WTC11 (cell line): ENCODE measurements at regions not wholly inside any gene's neighbourhood (a gene's known extent, or its start where the extent isn't known, plus 50 kb on each side); places are given as distances from the start of the nearest gene placed in this dataset.

Experiments used
- ATAC-seq: fragments of 200-7000 bp; cut with Tn5 transposase; 2 replicates; pipeline ENCODE4 v1.10.0; 2021; ENCODE audit warnings: mild to moderate bottlenecking, moderate library complexity
- CTCF ChIA-PET: fragments of 300-600 bp; sonication (Branson Sonifier 250); formaldehyde crosslinking; loops from one replicate; lab custom pipeline; 2021; ENCODE audit warnings: antibody characterized with exemption; lab: Charles Lee
- POLR2A ChIA-PET: fragments of 350-600 bp; sonication (Branson Sonifier 250); formaldehyde crosslinking; loops from one replicate; lab custom pipeline; 2021; ENCODE audit warnings: antibody characterized with exemption; lab: Charles Lee
- DNase-seq: peaks from one replicate; pipeline ENCODE4 v3.0.0; 2021; ENCODE audit warnings: low spot score
- H3K27ac Mint-ChIP-seq: 2 replicates; pipeline ENCODE4 v1.8.0; 2021; ENCODE audit warnings: mixed read lengths
- H3K27me3 Mint-ChIP-seq: 2 replicates; pipeline ENCODE4 v1.8.0; 2021; ENCODE audit warnings: low read depth, mild to moderate bottlenecking, moderate library complexity, mixed read lengths
- H3K36me3 Mint-ChIP-seq: 2 replicates; pipeline ENCODE4 v1.8.0; 2021; ENCODE audit warnings: mixed read lengths
- H3K4me1 Mint-ChIP-seq: 2 replicates; pipeline ENCODE4 v1.8.0; 2022; ENCODE audit warnings: mixed read lengths
- H3K4me3 Mint-ChIP-seq: 2 replicates; pipeline ENCODE4 v1.8.0; 2021; ENCODE audit warnings: mild to moderate bottlenecking, moderate library complexity, mixed read lengths
- H3K9me3 Mint-ChIP-seq: 2 replicates; pipeline ENCODE4 v1.8.0; 2021; ENCODE audit warnings: mixed read lengths
- CBFB ChIP-seq: sonication (generic); formaldehyde crosslinking; IDR thresholded peaks from 2 replicates; pipeline ENCODE4 v1.8.1; 2022; ENCODE audit warnings: mild to moderate bottlenecking, low read depth, missing genetic modification reagents
- CREB1 ChIP-seq: sonication (generic); formaldehyde crosslinking; IDR thresholded peaks from 2 replicates; pipeline ENCODE4 v1.8.0; 2023; ENCODE audit warnings: mild to moderate bottlenecking, missing genetic modification reagents
- E2F4 ChIP-seq: sonication (generic); formaldehyde crosslinking; IDR thresholded peaks from 2 replicates; pipeline ENCODE4 v1.8.1; 2022; ENCODE audit warnings: low read depth, mild to moderate bottlenecking, moderate library complexity, missing genetic modification reagents, borderline replicate concordance
- FOXP1 ChIP-seq: sonication (generic); formaldehyde crosslinking; IDR thresholded peaks from 2 replicates; pipeline ENCODE4 v1.8.0; 2022; ENCODE audit warnings: missing genetic modification reagents, mild to moderate bottlenecking, moderate library complexity, borderline replicate concordance
- IRF1 ChIP-seq: sonication (generic); formaldehyde crosslinking; IDR thresholded peaks from 2 replicates; pipeline ENCODE4 v1.8.0; 2023; ENCODE audit warnings: missing genetic modification reagents
- MLX ChIP-seq: sonication (generic); formaldehyde crosslinking; IDR thresholded peaks from 2 replicates; pipeline ENCODE4 v1.8.1; 2023; ENCODE audit warnings: mild to moderate bottlenecking, missing genetic modification reagents, moderate library complexity
- MXD4 ChIP-seq: fragments of 250-450 bp; sonication (Bioruptor Pico); IDR thresholded peaks from 2 replicates; pipeline ENCODE4 v1.8.0; 2021; ENCODE audit warnings: mild to moderate bottlenecking, moderate library complexity, borderline replicate concordance
- NFE2L1 ChIP-seq: sonication (generic); formaldehyde crosslinking; IDR thresholded peaks from 2 replicates; pipeline ENCODE4 v1.8.1; 2023; ENCODE audit warnings: missing genetic modification reagents
- SMAD4 ChIP-seq: sonication (generic); formaldehyde crosslinking; IDR thresholded peaks from 2 replicates; pipeline ENCODE4 v1.8.0; 2022; ENCODE audit warnings: mild to moderate bottlenecking, missing genetic modification reagents
- TEAD4 ChIP-seq: sonication (generic); formaldehyde crosslinking; IDR thresholded peaks from 2 replicates; pipeline ENCODE4 v1.8.0; 2022; ENCODE audit warnings: mild to moderate bottlenecking, missing genetic modification reagents
- ZBTB43 ChIP-seq: sonication (generic); formaldehyde crosslinking; IDR thresholded peaks from 2 replicates; pipeline ENCODE4 v1.8.1; 2023; ENCODE audit warnings: mild to moderate bottlenecking, missing genetic modification reagents
- ZMAT4 ChIP-seq: fragments of 250-450 bp; sonication (Bioruptor Pico); IDR thresholded peaks from 2 replicates; pipeline ENCODE4 v1.9.0; 2021; ENCODE audit warnings: mild to moderate bottlenecking
- ZNF138 ChIP-seq: sonication (generic); formaldehyde crosslinking; conservative IDR thresholded peaks from 2 replicates; pipeline ENCODE4 v1.8.1; 2022; ENCODE audit warnings: mild to moderate bottlenecking, moderate library complexity, missing genetic modification reagents
- ZNF219 ChIP-seq: sonication (generic); formaldehyde crosslinking; IDR thresholded peaks from 2 replicates; pipeline ENCODE4 v1.8.0; 2023; ENCODE audit warnings: missing genetic modification reagents, mild to moderate bottlenecking, borderline replicate concordance
- ZNF263 ChIP-seq: sonication (generic); formaldehyde crosslinking; IDR thresholded peaks from 2 replicates; pipeline ENCODE4 v1.8.1; 2022; ENCODE audit warnings: low read depth, mild to moderate bottlenecking, moderate library complexity, missing genetic modification reagents
- ZNF425 ChIP-seq: fragments of 250-450 bp; sonication (Bioruptor Pico); conservative IDR thresholded peaks from 2 replicates; pipeline ENCODE4 v1.9.0; 2021; ENCODE audit warnings: mild to moderate bottlenecking
- ZNF512 ChIP-seq: sonication (generic); formaldehyde crosslinking; IDR thresholded peaks from 2 replicates; pipeline ENCODE4 v1.8.1; 2022; ENCODE audit warnings: missing genetic modification reagents, borderline replicate concordance
- ZNF532 ChIP-seq: fragments of 250-450 bp; sonication (Bioruptor Pico); IDR thresholded peaks from 2 replicates; pipeline ENCODE4 v1.9.0; 2021; ENCODE audit warnings: mild to moderate bottlenecking, borderline replicate concordance

GRCh38 chr2:2742726-2743125 is 411.7 kb upstream of the MYT1L start:
- no peak overlapping the region for H3K4me3 Mint-ChIP-seq
- peaks cover 13% of the 10 kb centered on the region for H3K9me3 Mint-ChIP-seq
- H3K27ac Mint-ChIP-seq, result no peak overlapping the region
- CTCF ChIA-PET, result no interaction called here
- H3K36me3 Mint-ChIP-seq, result no peaks in the 10 kb centered on the region
- no peak for ATAC-seq
- no peak for DNase-seq
- H3K27me3 Mint-ChIP-seq, result no peaks in the 10 kb centered on the region
- peaks cover 11% of the 10 kb centered on the region for H3K4me1 Mint-ChIP-seq
- TF ChIP-seq TEAD4 (CRISPR knock-in tag), result no peak
- TF ChIP-seq, all 79 proteins: peak for 0
- POLR2A ChIA-PET, result no interaction called here

- POLR2A ChIA-PET, result no interaction called here
- H3K27me3 Mint-ChIP-seq, result no peaks in the 10 kb centered on the region; the same call in 1 of the 2 replicates
- TF ChIP-seq ZNF263 (peak; percentile 64; the same call in 1 of the 2 replicates), CREB1 (no peak)
- DNase-seq (no peak), ATAC-seq (no peak)
- peaks cover 11% of the 10 kb centered on the region for H3K4me1 Mint-ChIP-seq
- H3K36me3 Mint-ChIP-seq, result no peaks in the 10 kb centered on the region
- CTCF ChIA-PET, result no interaction called here
- H3K4me3 Mint-ChIP-seq, result no peak overlapping the region
- H3K9me3 Mint-ChIP-seq, result peaks cover 13% of the 10 kb centered on the region
- no peak overlapping the region for H3K27ac Mint-ChIP-seq
These were observed 409.2 kb upstream of the MYT1L start for GRCh38 chr2:2740238-2740775.

- ATAC-seq (no peak), DNase-seq (no peak)
- POLR2A ChIA-PET, result no interaction called here
- H3K9me3 Mint-ChIP-seq, result peaks cover 13% of the 10 kb centered on the region
- peaks cover 8% of the 10 kb centered on the region for H3K4me1 Mint-ChIP-seq
- H3K27ac Mint-ChIP-seq, result no peak overlapping the region
- CTCF ChIA-PET, result interaction anchor here (0.6 kb wide), 1 partner anchor 45 kb away, joined by 3 read pairs; no protein-coding TSS in a partner anchor
- H3K27me3 Mint-ChIP-seq, result no peaks in the 10 kb centered on the region; the same call in 1 of the 2 replicates
- no peak overlapping the region for H3K4me3 Mint-ChIP-seq
- H3K36me3 Mint-ChIP-seq, result no peaks in the 10 kb centered on the region
- TF ChIP-seq ZBTB43 (CRISPR knock-in tag) (no peak), E2F4 (CRISPR knock-in tag) (no peak), ZMAT4 (CRISPR knock-in tag) (no peak), ZNF219 (CRISPR knock-in tag) (no peak), NFE2L1 (CRISPR knock-in tag) (no peak), ZNF138 (CRISPR knock-in tag) (no peak), IRF1 (CRISPR knock-in tag) (no peak), ZNF512 (CRISPR knock-in tag) (no peak), CBFB (CRISPR knock-in tag) (no peak), ZNF425 (no peak), ZNF532 (CRISPR knock-in tag) (no peak), FOXP1 (CRISPR knock-in tag) (no peak), MLX (CRISPR knock-in tag) (no peak), SMAD4 (CRISPR knock-in tag) (no peak), MXD4 (no peak)
These were observed 408.2 kb upstream of the MYT1L start for GRCh38 chr2:2739231-2739795.
